Parathyroid adenoma (tissue), 2 donors: ENCODE measurements at regions not wholly inside any gene's neighbourhood (a gene's known extent, or its start where the extent isn't known, plus 50 kb on each side); places are given as distances from the start of the nearest gene placed in this dataset.
"Not testable (repeated sequence)": the region's sequence is repeated elsewhere in the genome, so short reads cannot be mapped to it uniquely, and the experiment has no call there.

Source experiments
- H2AFZ ChIP-seq: fragments of 300-600 bp; sonication (generic); one replicate; pipeline ENCODE4 v1.7.0; 2017; ENCODE audit warnings: antibody characterized with exemption, mild to moderate bottlenecking
- H3K27ac ChIP-seq: fragments of 300-600 bp; sonication (generic); one replicate; pipeline ENCODE4 v1.7.0; 2017
- H3K27me3 ChIP-seq: fragments of 300-600 bp; sonication (generic); one replicate; pipeline ENCODE4 v1.7.0; 2017; ENCODE audit warnings: low read length; ENCODE audit not compliant: control insufficient read depth, insufficient read depth
- H3K36me3 ChIP-seq: fragments of 300-600 bp; sonication (generic); one replicate; pipeline ENCODE4 v1.7.0; 2017; ENCODE audit warnings: low read length; ENCODE audit not compliant: control insufficient read depth, insufficient read depth
- H3K4me1 ChIP-seq: fragments of 300-600 bp; sonication (generic); one replicate; pipeline ENCODE4 v1.7.0; 2017; ENCODE audit warnings: control low read depth
- H3K4me2 ChIP-seq: fragments of 300-600 bp; sonication (generic); one replicate; pipeline ENCODE4 v1.7.0; 2017; ENCODE audit warnings: low read length
- H3K4me3 ChIP-seq: fragments of 300-600 bp; sonication (generic); one replicate; pipeline ENCODE4 v1.7.0; 2017; ENCODE audit warnings: low read depth, low read length
- H3K79me2 ChIP-seq: fragments of 300-600 bp; sonication (generic); one replicate; pipeline ENCODE4 v1.7.0; 2017; ENCODE audit warnings: control low read depth
- H3K9ac ChIP-seq: fragments of 300-600 bp; sonication (generic); one replicate; pipeline ENCODE4 v1.7.0; 2017; ENCODE audit warnings: mild to moderate bottlenecking
- H3K9me3 ChIP-seq: fragments of 300-600 bp; sonication (generic); one replicate; pipeline ENCODE4 v1.7.0; 2017; ENCODE audit warnings: low read length; ENCODE audit not compliant: control insufficient read depth
- CTCF ChIP-seq: fragments of 300-600 bp; sonication (generic); IDR thresholded peaks from one replicate; pipeline ENCODE4 v1.7.0; 2017; ENCODE audit warnings: antibody characterized with exemption, mild to moderate bottlenecking
- donor health status: primary hyperparathyroidism.

- H3K9me3 ChIP-seq = no peaks in the 10 kb centered on the region
- H3K79me2 ChIP-seq = no peaks in the 10 kb centered on the region
- no peak overlapping the region for H2AFZ ChIP-seq
- no peak overlapping the region for H3K9ac ChIP-seq
- no peak overlapping the region for H3K4me2 ChIP-seq
- H3K27ac ChIP-seq = no peak overlapping the region
- no peak for TF ChIP-seq CTCF
- no peak overlapping the region for H3K4me3 ChIP-seq
- H3K4me1 ChIP-seq = no peaks in the 10 kb centered on the region
- no peaks in the 10 kb centered on the region for H3K36me3 ChIP-seq
- H3K27me3 ChIP-seq = no peaks in the 10 kb centered on the region
Observed at GRCh38 chr5:1720396-1721110, 79.1 kb downstream of the MRPL36 start.

DNA sequence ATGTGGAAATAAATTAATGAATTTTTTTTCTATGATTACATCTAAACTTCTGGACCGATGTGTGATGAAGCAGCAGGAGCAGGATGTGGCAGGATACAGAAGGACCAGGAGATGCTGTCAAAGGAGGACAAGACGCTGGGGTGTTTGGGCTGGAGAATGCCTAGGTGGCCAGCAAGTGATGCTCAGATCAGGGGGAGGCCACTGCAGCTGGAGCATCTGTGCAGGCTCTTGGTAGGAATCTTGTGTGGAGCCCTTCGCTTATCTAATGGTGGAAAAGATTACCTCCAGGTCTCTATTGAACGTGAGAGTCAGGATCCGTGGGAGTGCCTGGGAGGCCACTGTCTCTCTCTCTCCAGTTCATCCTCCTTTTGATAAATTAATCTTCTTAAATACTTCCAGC is 79.8 kb downstream of the MRPL36 start:
- Histone ChIP-seq H3K4me2 (no peak overlapping the region), H3K27ac (no peak overlapping the region), H3K9ac (no peak overlapping the region), H3K4me3 (no peak overlapping the region), H2AFZ (no peak overlapping the region), H3K9me3 (no peaks in the 10 kb centered on the region), H3K4me1 (no peaks in the 10 kb centered on the region), H3K79me2 (no peaks in the 10 kb centered on the region), H3K36me3 (no peaks in the 10 kb centered on the region), H3K27me3 (no peaks in the 10 kb centered on the region)
- no peak for TF ChIP-seq CTCF

- no peak overlapping the region for H2AFZ ChIP-seq
- no peak for TF ChIP-seq CTCF
Observed at GRCh38 chr5:1718669-1719068, 81.0 kb downstream of the MRPL36 start.

DNA sequence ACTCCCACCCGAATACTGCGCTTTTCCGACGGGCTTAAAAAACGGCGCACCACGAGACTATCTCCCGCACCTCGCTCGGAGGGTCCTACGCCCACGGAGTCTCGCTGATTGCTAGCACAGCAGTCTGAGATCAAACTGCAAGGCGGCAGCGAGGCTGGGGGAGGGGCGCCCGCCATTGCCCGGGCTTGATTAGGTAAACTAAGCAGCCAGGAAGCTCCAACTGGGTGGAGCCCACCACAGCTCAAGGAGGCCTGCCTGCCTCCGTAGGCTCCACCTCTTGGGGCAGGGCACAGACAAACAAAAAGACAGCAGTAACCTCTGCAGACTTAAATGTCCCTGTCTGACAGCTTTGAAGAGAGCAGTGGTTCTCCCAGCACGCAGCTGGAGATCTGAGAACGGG is 89.5 kb downstream of the MRPL36 start:
- not testable (repeated sequence) for H3K9ac ChIP-seq, H3K4me1 ChIP-seq, H3K27me3 ChIP-seq, H3K27ac ChIP-seq, H2AFZ ChIP-seq, H3K36me3 ChIP-seq, H3K79me2 ChIP-seq, H3K4me3 ChIP-seq, H3K9me3 ChIP-seq, H3K4me2 ChIP-seq

More at GRCh38 chr5:1718669-1719068, 81.0 kb downstream of the MRPL36 start:
- Histone ChIP-seq H3K4me1 (no peaks in the 10 kb centered on the region), H3K4me3 (no peak overlapping the region), H3K36me3 (no peaks in the 10 kb centered on the region), H3K27me3 (no peaks in the 10 kb centered on the region), H3K79me2 (no peaks in the 10 kb centered on the region), H3K9ac (no peak overlapping the region), H3K4me2 (no peak overlapping the region), H3K27ac (no peak overlapping the region), H3K9me3 (no peaks in the 10 kb centered on the region)

- no peaks in the 10 kb centered on the region for H3K79me2 ChIP-seq
- no peak overlapping the region for H3K4me2 ChIP-seq
- no peak overlapping the region for H3K27ac ChIP-seq
- H3K27me3 ChIP-seq = no peaks in the 10 kb centered on the region
- no peaks in the 10 kb centered on the region for H3K36me3 ChIP-seq
- no peak overlapping the region for H3K9ac ChIP-seq
- no peaks in the 10 kb centered on the region for H3K9me3 ChIP-seq
- no peak overlapping the region for H2AFZ ChIP-seq
- H3K4me1 ChIP-seq = no peaks in the 10 kb centered on the region
- TF ChIP-seq CTCF = no peak
- H3K4me3 ChIP-seq = no peak overlapping the region
Observed at GRCh38 chr5:1709171-1709803, 90.3 kb downstream of the MRPL36 start.
